Cardiac muscle cell (in vitro differentiated cells and primary cell): ENCODE measurements at regions not wholly inside any gene's neighbourhood (a gene's known extent, or its start where the extent isn't known, plus 50 kb on each side); places are given as distances from the start of the nearest gene placed in this dataset.

Experiments used
- DNase-seq, 2 donors: peaks; one replicate each; pipeline versions ENCODE4 v3.0.0 to v3.0.0-alpha.2; 2010 to 2017; ENCODE audit warnings: low read depth in 1 of 2, low spot score in 1 of 2
- H3K27ac ChIP-seq: fragments of 200-600 bp; sonication (generic); 2 replicates; pipeline ENCODE4 v1.5.1; 2016
- H3K27me3 ChIP-seq: fragments of 200-600 bp; sonication (generic); 2 replicates; pipeline ENCODE4 v1.6.0; 2016; ENCODE audit warnings: control low read depth
- H3K36me3 ChIP-seq: fragments of 200-600 bp; sonication (generic); 2 replicates; pipeline ENCODE4 v1.5.1; 2016; ENCODE audit warnings: control low read depth
- H3K4me1 ChIP-seq: fragments of 200-600 bp; sonication (generic); 2 replicates; pipeline ENCODE4 v1.8.1; 2017; ENCODE audit warnings: low read depth, mild to moderate bottlenecking, mixed run types
- H3K4me3 ChIP-seq: fragments of 200-600 bp; sonication (generic); 2 replicates; pipeline ENCODE4 v1.5.1; 2016; ENCODE audit warnings: mild to moderate bottlenecking
- H3K9me3 ChIP-seq: fragments of 200-600 bp; sonication (generic); 2 replicates; pipeline ENCODE4 v1.5.1; 2017; ENCODE audit warnings: low read depth, mild to moderate bottlenecking, control low read depth
- TF ChIP-seq, protein P1 (sequence below): IDR thresholded peaks from 2 replicates; pipeline ENCODE4 v1.5.1; 2012; ENCODE audit warnings: low read depth, mild to moderate bottlenecking, low read length

DNA sequence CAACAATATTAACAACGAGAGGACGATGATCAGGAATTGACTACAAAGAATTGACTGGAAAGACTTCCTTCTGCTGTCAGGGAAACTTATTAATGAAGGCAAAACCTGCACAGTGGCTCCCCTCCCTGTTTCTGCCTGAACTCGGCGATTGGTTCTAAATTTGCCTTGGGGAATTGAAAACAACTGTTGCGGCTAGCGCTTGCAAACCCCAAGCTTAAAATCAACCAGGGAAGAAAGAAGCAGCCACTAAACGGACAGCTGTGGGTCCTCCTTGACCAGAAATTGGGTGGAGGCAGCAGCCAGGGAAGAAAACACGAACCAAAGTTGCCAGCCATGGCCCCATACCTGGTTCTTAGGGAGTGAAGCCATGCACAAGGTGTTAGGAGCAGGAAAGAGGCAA is 383.5 kb upstream of the CADM1 start:
- Histone ChIP-seq H3K27ac (no peak overlapping the region), H3K4me1 (peaks cover 18% of the 10 kb centered on the region), H3K9me3 (no peaks in the 10 kb centered on the region), H3K36me3 (no peaks in the 10 kb centered on the region), H3K27me3 (no peaks in the 10 kb centered on the region), H3K4me3 (no peak overlapping the region)
- no peak for DNase-seq
- TF ChIP-seq, protein P1, sequence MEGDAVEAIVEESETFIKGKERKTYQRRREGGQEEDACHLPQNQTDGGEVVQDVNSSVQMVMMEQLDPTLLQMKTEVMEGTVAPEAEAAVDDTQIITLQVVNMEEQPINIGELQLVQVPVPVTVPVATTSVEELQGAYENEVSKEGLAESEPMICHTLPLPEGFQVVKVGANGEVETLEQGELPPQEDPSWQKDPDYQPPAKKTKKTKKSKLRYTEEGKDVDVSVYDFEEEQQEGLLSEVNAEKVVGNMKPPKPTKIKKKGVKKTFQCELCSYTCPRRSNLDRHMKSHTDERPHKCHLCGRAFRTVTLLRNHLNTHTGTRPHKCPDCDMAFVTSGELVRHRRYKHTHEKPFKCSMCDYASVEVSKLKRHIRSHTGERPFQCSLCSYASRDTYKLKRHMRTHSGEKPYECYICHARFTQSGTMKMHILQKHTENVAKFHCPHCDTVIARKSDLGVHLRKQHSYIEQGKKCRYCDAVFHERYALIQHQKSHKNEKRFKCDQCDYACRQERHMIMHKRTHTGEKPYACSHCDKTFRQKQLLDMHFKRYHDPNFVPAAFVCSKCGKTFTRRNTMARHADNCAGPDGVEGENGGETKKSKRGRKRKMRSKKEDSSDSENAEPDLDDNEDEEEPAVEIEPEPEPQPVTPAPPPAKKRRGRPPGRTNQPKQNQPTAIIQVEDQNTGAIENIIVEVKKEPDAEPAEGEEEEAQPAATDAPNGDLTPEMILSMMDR: no peak

DNA sequence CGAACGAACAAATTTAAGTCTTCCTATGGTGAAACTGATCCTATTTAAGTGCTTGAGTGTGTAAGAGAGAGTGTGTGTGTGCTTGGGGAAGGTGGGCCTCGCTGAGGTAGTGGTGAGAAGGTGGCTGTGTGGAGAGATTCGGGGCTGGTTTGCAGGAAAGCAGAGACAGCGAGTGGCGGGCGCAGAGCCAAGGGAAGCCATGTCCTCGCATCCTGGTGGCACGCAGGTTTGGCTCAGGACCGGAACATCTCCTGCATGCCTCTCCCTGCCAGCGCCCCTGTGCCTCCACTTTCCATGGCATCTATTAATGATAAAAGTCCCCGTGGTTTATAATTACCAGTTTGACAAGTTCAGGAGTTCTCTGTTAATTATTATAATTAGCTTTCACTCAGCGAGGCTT is 383.1 kb upstream of the CADM1 start:
- no peak overlapping the region for H3K27ac ChIP-seq
- TF ChIP-seq, protein P1: no peak

DNA sequence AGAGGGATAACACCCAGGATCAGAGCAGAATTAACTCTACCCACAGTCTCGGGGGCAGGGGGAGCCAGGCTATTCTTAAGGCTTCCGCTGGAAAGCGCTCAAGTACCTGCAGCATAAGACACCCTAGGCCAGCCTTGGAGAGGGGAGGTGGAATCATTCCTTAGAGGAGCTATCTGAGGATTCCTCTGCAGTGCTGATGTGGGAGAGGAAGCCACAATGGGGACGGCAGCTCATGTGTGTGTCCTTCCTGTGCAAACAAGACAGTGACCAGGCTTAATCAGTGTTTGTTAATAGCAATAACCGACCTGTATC is 382.2 kb upstream of the CADM1 start:
- H3K27ac ChIP-seq: no peak overlapping the region
- H3K4me1 ChIP-seq: peaks cover 18% of the 10 kb centered on the region
- peak in 1 of 2 donors; percentile 19 for DNase-seq
- no peaks in the 10 kb centered on the region for H3K36me3 ChIP-seq
- no peak overlapping the region for H3K4me3 ChIP-seq
- no peaks in the 10 kb centered on the region for H3K27me3 ChIP-seq
- H3K9me3 ChIP-seq: no peaks in the 10 kb centered on the region
- TF ChIP-seq, protein P1: no peak

More for the DNA sequence above, 383.1 kb upstream of the CADM1 start:
- Histone ChIP-seq H3K36me3 (no peaks in the 10 kb centered on the region), H3K4me1 (peaks cover 18% of the 10 kb centered on the region), H3K9me3 (no peaks in the 10 kb centered on the region), H3K27me3 (no peaks in the 10 kb centered on the region), H3K4me3 (no peak overlapping the region)
- no peak for DNase-seq

DNA sequence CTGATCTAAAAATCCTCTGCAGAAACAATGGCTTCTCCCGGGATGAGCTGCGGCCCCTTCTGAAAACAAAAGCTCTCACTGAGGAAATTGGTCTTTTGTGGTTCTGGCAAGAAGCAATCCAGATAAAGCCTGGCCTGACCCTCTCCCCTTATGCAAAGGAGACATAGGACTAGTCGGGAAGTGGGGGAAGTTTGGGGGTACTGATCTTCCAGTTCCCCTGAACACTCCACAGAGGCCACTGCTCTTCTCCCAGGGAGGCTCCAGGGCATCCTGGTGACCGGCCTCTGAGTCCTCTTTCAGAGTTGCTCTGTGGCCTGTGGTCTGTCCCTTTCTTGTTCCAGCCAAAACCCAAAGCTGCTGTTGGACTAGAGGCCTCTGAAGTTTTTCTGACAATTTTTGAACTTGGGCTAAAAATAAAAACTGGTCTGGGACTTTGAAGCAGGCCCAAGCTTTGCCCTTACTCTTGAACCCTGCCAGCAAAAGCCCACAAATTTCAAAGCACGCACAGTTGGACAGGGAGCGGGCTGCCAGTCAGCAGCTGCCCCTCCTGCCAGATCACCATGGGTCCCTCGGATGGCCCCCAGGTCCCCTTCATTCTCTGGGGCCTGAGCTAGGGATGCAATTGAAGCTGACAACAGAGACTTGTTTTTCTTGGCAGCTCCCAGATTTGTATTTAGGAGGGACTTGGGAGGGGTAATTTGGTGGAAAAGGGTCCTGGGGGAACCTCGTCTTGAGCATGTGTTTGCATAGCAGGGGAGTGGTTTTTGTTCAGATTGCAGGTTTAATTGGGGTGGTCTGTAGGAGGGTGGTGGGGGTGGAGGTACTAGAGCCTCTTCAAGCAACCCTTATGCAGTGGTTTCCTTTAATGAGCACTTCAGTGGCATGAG is 381.6 kb upstream of the CADM1 start:
- Histone ChIP-seq H3K9me3 (no peaks in the 10 kb centered on the region), H3K4me1 (peaks cover 18% of the 10 kb centered on the region)

GRCh38 chr11:115884800-115885534 is 380.8 kb upstream of the CADM1 start:
- Histone ChIP-seq H3K27ac (no peak overlapping the region), H3K4me3 (no peak overlapping the region), H3K36me3 (no peaks in the 10 kb centered on the region), H3K27me3 (no peaks in the 10 kb centered on the region), H3K4me1 (peaks cover 18% of the 10 kb centered on the region), H3K9me3 (no peaks in the 10 kb centered on the region)
- TF ChIP-seq, protein P1: no peak
- DNase-seq: no peak

More for the DNA sequence above, 381.6 kb upstream of the CADM1 start:
- no peak overlapping the region for H3K27ac ChIP-seq
- no peak overlapping the region for H3K4me3 ChIP-seq
- no peaks in the 10 kb centered on the region for H3K27me3 ChIP-seq
- TF ChIP-seq, protein P1: no peak
- DNase-seq: no peak
- H3K36me3 ChIP-seq: no peaks in the 10 kb centered on the region
